ENCODE measurements at regions not wholly inside any gene's neighbourhood (a gene's known extent, or its start where the extent isn't known, plus 50 kb on each side); places are given as distances from the start of the nearest gene placed in this dataset.

- peaks cover 0 to 6% (median 0%) of the 10 kb centered on the region in 4 experiments; a peak in 4 of 7 replicates for H3K4me1 ChIP-seq (replicated peaks in 1 of 4; ENCODE audit: control insufficient read depth in 3 of 4, insufficient read depth in 4 of 4, low read length in 3 of 4)
- peaks cover 0 to 2% (median 0%) of the 10 kb centered on the region in 4 experiments; a peak in 1 of 7 replicates for H3K27me3 ChIP-seq (replicated peaks in 1 of 4; ENCODE audit: control insufficient read depth in 3 of 4, extremely low read depth in 1 of 4, insufficient read depth in 3 of 4, low read length in 3 of 4)
- no peak overlapping the region for H2BK15ac ChIP-seq (ENCODE audit: low read length)
- 85% methylated on average over 3 of the region's 3 CpGs; no CpG with 5 or more reads in 1 of the 2 experiments for WGBS, 2 experiments (ENCODE audit: extremely low coverage in 1 of 2, insufficient coverage in 1 of 2, insufficient read length in 1 of 2, insufficient replicate concordance in 2 of 2, low coverage in 1 of 2, low lambda C conversion rate in 2 of 2, missing lambda C conversion rate in 1 of 2)
- H3K4me3 ChIP-seq (ENCODE audit: extremely low read depth in 1 of 4, insufficient read depth in 2 of 4, low read depth in 3 of 4, low read length in 4 of 4), result no peak overlapping the region
- no peaks in the 10 kb centered on the region for H3K79me2 ChIP-seq (ENCODE audit: control insufficient read depth in 1 of 2, insufficient read depth in 2 of 2, low read length in 2 of 2)
- CTCF ChIA-PET (ENCODE audit: partially characterized antibody), result no interaction called here
- no peak overlapping the region for H2BK12ac ChIP-seq (ENCODE audit: low read depth, low read length)
- H3K9me3 ChIP-seq (ENCODE audit: insufficient read depth in 2 of 2, low read depth in 1 of 2, low read length in 1 of 2), result no peaks in the 10 kb centered on the region
- H3K36me3 ChIP-seq (ENCODE audit: control insufficient read depth in 2 of 4, insufficient read depth in 4 of 4, low read length in 3 of 4), result no peaks in the 10 kb centered on the region
- DNase-seq (ENCODE audit: low read depth in 1 of 2, low spot score in 2 of 2), result no peak
- H3K23ac ChIP-seq (ENCODE audit: insufficient read length), result no peak overlapping the region
- H3K9ac ChIP-seq (replicated peaks in 1 of 4; ENCODE audit: extremely low read depth in 1 of 4, low read depth in 3 of 4, low read length in 3 of 4), result no peak overlapping the region
- no peak overlapping the region for H2BK120ac ChIP-seq (replicated peaks; ENCODE audit: low read depth, low read length)
- H4K8ac ChIP-seq (ENCODE audit: extremely low read depth, insufficient read depth, low read length), result no peak overlapping the region
- no peak overlapping the region for H3K4ac ChIP-seq (replicated peaks; ENCODE audit: insufficient read length, low read depth, low read length)
- no peak for FAIRE-seq
- H3K14ac ChIP-seq (ENCODE audit: insufficient read length), result no peak overlapping the region
- no peak overlapping the region for H3K18ac ChIP-seq (ENCODE audit: extremely low read depth, low read length)
- POLR2A ChIA-PET (ENCODE audit: partially characterized antibody), result no interaction called here
- no peak overlapping the region for H2AK5ac ChIP-seq (ENCODE audit: low read depth, low read length)
- H3K4me2 ChIP-seq (ENCODE audit: insufficient read depth in 1 of 2, low read depth in 2 of 2, low read length in 2 of 2), result no peak overlapping the region
- H2AFZ ChIP-seq (ENCODE audit: low read length), result no peak overlapping the region
- no peak overlapping the region for H2BK20ac ChIP-seq (ENCODE audit: low read length)
- no peaks in the 10 kb centered on the region for H3K79me1 ChIP-seq (ENCODE audit: low read depth, low read length)
- H4K20me1 ChIP-seq (replicated peaks in 1 of 2; ENCODE audit: control insufficient read depth in 1 of 2, insufficient read depth in 2 of 2, low read length in 2 of 2), result peaks cover 0 to 1% of the 10 kb centered on the region in 2 experiments
- H3K27ac ChIP-seq (ENCODE audit: low read depth, low read length), result no peak overlapping the region
- no peak overlapping the region for H2BK5ac ChIP-seq (ENCODE audit: low read depth, low read length)
- no peaks in the 10 kb centered on the region for H3K23me2 ChIP-seq (ENCODE audit: low read depth, low read length)
- H4K5ac ChIP-seq (ENCODE audit: insufficient read length, low read depth, low read length), result no peak overlapping the region
- no peak overlapping the region for H3K56ac ChIP-seq (replicated peaks; ENCODE audit: insufficient read length, low read depth, low read length)
- no peak overlapping the region for H4K91ac ChIP-seq (replicated peaks; ENCODE audit: insufficient read length, low read length)
- no peak for TF ChIP-seq FOSL1 (IDR thresholded peaks at IDR 0.05; ENCODE audit: insufficient read depth, low read depth, low read length)
- TF ChIP-seq POLR2AphosphoS5 (IDR thresholded peaks at IDR 0.05; ENCODE audit: low read depth, low read length), result no peak
Observed at GRCh38 chr16:8489580-8489979, 100.7 kb downstream of the TMEM114 start.
